ENCODE measurements at regions not wholly inside any gene's neighbourhood (a gene's known extent, or its start where the extent isn't known, plus 50 kb on each side); places are given as distances from the start of the nearest gene placed in this dataset.

GRCh38 chr1:185670187-185670627 is 64.0 kb upstream of the HMCN1 start:
- TF ChIP-seq EZH2phosphoT487 (conservative IDR thresholded peaks at IDR 0.05; ENCODE audit: low read length) = no peak
- TF ChIP-seq CTCF (IDR thresholded peaks at IDR 0.05; ENCODE audit: insufficient read depth, low read length, poor library complexity, severe bottlenecking) = no peak

Measured in SU-DHL-6 (cell line).